Stimulated activated CD8-positive, alpha-beta memory T cell treated with anti-CD3 and anti-CD28 coated beads, Interleukin-7, amount 100 ng/mL, for 48 hours (primary cell): ENCODE measurements at regions not wholly inside any gene's neighbourhood (a gene's known extent, or its start where the extent isn't known, plus 50 kb on each side); places are given as distances from the start of the nearest gene placed in this dataset.
"Not testable (repeated sequence)": the region's sequence is repeated elsewhere in the genome, so short reads cannot be mapped to it uniquely, and the experiment has no call there.

Source experiments
- DNase-seq, 2 donors: peaks; one replicate each; pipeline ENCODE4 v3.0.0-alpha.2; 2020; ENCODE audit warnings: low read depth in 1 of 2; ENCODE audit errors: extremely low read depth in 1 of 2

DNA sequence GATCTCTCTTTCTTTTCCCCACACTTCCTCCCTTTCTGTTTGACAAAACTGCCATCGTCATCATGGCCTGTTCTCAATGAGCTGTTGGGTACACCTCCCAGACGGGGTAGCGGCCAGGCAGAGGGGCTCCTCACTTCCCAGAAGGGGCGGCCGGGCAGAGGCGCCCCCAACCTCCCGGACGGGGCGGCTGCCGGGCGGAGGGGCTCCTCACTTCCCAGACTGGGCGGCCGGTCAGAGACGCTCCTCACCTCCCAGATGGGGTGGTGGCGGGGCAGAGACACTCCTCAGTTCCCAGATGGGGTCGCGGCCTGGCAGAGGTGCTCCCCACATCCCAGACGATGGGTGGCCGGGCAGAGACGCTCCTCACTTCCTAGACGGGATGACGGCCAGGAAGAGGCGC, 184.3 kb upstream of the FRMD6 start:
- DNase-seq, result not testable (repeated sequence)

DNA sequence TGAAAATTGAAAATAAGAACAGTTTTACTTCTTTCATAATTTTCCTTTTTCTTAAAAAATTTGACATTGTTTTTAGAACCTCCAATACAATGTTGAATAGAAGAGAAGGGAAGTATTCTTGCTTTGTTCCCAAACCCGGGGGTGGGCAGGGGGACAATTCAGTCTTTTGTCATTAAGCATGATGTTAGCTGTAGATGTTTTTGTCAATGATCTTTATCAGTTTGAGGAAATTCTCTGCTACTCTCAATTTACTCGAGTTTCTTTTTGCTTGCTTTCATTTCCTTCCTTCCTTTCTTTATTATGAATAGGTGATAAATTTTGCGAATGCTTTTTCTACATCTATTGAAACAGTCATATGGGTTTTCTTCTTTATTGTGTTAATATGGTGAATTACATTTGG, 183.2 kb upstream of the FRMD6 start:
- no peak for DNase-seq

DNA sequence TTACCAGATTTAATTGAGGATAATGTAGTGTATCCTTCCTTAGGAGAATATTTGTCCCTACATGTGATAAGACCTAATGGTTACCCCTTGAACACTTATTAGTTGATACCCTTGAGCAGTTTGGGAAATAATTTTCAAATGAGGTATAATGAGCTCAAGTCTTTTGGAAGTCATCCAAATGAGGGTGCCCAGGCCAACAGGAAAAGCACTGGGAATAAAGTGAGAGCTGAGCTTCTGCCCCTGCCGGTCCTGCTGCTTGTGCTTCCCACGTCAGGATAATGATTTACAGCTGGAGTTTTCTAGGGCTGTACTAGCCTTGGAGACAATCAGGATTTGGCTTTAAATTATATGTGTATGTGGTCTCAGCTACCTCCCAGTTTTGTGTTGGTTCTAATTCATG, 178.8 kb upstream of the FRMD6 start:
- no peak for DNase-seq

DNA sequence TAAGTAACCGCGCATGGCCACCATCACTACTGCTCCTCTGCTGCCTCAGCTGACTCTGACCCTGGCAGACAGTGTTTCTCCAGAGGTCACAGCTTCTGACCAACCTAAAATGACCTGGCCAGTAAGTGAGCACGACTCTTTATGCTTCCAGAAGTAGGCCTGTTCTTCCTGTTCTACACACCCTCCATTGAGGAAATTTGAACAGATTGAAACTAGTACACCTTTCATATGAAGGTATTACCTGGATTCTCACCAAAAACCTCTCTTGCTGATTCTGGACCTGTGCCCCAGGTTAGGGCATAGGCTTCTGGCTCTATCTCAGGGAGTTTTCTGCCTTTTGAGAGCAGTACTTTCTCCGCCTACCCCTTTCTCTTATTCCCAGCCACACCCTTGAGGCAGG, 178.4 kb upstream of the FRMD6 start:
- no peak for DNase-seq

DNA sequence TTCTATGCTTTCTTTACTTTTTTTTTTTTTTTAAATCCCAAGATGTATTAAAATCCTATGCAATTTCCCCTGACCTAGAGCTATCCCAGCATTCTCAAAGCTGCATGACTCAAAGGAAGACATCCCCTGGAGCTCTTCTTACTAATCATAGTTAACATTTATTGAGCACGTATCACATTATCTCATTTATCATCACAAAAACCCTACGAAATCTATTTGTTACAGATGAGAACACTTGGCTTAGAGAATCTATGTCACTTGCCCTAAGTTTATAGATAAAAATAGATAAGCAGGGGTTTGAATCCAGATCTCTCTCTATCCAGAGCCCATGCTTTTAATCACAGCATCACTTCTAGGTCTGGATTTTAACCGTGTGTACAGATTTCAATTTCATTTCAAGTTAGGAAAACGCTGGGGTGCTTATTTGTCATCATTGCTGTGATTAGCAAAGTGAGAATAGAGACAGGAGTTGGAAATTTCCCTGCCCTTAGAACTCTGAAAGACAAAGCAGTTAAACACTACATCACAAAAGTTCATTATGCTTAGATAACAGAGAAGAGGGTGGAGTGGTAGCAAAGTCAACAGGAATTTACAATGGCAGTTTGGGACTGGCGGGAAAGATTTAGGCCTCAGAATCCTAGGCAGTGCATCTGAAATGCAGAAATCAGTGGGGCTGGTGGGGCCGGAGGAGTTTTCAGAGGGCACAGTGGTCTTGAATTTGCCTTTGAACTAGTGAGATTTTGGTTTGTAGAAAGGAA, 177.7 kb upstream of the FRMD6 start:
- DNase-seq, result no peak

DNA sequence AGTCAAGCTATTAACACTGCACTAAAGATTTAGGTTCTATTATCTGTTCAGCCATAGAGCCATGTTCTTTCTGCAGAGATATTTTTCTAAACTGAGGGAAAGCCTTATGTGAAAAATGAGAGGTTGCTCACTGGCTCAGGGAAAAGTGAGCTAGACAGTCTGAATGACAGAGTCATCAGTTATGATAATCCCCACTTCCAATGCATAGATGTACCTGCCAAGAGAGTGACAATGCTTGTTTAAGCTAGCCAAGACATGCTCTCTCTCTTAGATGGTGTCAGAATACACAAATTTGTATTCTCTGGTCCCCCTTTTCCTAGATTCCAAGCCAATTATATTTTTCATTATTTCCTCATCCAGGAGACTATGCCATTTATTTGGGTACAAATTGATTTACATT, 176.9 kb upstream of the FRMD6 start:
- no peak for DNase-seq

DNA sequence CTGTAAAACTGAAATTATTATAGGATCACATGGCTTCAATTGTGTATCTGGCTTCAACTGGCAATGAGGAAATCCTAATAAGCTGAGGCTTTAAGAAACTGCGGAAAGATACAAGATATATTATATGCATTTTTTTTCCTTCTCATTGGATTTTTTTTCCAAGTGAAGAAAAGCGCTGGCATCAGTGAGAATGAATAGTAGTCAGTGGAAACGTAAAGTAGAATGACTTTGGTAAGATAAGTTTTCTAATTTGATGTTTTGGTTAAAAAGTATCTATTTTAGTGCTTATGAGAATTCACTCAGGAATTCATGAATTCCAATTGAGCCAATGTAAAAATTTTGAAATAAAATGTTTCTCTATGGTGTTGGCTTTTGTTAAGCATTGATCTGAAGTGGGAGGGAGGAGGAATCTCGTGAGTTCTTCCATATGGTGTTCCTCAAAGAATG, 173.5 kb upstream of the FRMD6 start:
- DNase-seq, result no peak

DNA sequence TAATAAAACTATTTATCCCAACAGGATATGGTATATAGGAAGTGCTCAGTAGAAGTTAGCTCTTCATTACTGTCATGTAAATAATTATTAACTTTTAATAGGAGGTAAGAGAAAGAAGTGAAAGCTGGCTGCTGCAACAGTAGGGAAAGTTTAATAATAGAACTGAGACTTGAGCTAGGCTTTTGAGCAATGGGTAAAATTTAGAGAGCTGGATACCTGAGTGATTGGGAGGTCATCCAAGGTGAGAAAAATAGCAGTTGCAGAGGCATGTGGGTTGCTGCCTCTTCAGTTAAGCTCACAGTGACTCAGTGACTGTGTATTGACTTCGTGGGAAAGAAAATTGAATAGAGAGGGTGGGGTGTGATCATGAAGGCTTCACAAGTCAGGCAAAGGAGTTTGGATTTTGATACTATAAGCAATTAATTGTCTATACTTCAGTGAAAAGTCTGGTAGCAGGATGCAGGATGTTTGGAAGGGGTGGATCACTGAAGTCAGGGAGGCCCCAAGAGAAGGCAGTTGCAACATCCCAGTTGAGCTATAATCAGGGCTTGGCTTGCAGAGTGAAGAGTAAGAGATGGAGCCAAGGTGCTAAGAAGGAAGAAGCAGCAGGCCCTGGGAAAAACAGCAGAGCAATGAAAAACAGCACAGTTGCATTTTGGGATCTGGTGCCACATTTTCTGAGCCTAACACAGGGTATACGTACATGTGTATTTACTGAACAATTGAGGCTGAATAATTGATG, 172.0 kb upstream of the FRMD6 start:
- DNase-seq, result no peak

DNA sequence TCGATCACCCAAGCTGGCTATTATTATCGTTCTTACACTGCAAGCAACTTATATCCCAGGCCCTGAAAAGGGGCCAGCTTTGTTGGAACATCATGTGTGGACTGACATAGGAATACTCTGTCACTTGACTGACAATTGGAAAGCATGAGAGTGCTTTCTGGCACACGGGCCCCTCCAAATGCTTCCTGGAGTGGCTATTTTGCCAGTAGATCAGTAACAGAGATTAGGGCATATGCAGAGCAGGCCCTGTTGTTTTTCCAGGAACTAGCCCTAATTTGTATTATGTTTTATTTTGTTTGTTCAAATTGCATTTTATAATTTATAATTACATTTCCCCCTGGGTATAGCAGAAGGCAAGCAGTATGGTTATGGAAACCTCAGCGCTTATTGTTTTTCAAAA, 170.1 kb upstream of the FRMD6 start:
- DNase-seq, result no peak

DNA sequence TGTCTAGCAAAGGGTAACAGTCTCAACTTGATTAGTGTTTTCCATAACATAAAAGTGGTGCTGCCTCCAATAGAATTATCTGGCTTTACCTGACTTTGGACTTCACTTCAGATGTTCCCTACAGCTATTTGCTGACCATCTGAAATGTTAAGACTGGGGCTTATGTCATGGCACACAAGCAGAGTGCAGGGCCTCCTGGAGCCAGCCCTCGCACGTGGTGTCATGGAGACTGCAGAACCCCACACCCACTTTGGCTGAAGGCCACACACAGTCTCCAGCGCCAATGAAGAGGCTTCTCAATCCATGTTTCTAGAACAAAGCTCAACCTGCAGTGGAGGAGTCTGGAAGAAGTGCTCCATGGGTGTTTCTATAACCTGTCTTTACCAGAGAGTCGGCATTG, 169.6 kb upstream of the FRMD6 start:
- no peak for DNase-seq

DNA sequence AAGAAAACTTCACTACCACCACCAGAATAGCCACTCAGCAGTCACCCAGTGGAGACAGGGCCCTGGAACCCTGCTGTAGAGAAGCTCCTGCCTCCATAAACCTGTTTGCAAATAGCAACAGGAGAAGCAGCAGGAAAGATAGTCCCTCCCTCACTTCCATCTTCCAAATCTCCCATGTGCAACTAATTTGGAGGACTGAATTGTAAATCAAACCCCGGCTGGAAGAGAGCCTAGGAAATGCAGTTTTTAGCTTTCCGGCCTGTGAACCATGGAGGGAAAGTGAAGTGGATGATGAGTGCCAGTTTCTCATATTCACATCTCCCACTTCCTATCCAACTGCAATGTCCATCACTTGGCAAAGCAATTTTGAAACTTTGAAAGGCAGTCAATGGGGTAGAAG, 167.2 kb upstream of the FRMD6 start:
- DNase-seq, result no peak

DNA sequence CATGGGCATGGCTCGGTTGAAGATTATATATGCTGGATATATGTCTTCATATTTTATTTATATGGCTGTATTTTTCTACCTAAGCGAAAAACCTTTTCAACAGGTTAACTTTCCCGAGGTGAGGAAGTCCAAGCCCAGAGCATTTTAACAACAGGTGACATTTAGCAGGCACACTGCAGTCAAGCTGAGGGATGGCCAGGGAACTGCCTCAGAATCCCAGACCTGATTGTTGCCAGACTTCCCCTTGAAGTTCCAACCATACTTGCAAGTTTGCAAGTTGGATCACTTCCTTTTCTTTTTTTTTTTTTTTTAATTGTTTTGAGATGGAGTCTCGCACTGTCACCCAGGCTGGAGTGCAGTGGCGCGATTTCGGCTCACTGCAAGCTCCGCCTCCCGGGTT, 166.0 kb upstream of the FRMD6 start:
- no peak for DNase-seq

DNA sequence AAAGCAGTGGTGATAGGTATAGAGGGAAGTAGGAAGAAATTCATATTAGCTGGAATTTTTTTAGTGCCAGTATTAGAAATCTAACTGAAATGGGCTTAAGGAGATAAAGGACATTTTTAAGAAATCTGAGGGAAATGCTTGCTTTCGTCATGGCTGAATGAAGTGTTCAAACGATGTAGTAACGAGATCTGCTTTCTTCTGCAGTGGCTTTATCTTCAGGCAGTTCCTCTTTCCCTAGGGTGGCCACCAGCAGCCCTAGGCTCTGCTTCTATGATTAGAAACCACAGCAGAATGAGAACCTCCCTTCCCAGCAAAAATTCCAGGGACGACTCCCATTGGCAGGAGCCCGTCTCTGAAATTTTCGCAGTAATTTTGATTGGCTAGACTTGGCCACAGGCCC, 163.9 kb upstream of the FRMD6 start:
- no peak for DNase-seq

DNA sequence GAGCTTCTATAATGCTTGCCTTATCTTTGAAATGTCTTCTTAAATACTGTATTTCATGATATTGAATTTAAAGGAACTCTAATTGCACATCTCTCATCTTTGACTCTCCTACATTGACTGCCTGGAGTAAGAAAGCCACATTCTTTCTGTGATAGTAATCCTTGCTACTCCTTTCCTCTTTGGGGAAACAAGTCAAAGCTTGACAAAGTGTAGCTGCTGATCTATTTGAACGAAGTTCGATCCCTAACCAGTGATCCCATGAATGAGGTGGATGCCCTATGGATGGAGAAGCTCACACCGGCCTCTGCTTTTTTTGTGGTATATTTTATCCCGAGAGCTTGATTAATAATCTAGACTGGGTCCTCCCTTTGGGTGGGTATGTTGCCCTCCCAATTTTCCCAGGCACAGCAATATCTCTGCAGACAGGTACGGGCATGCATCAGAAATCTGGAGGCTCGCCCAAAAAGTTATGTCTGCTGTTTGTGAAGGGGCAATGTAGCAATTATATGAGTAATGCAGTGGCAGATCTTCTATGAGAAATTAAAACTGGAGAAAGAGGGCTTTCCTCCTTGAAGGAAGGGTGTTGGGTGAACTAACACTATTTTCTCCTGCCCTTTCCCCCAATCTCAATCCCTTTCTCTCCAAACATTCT, 163.0 kb upstream of the FRMD6 start:
- DNase-seq, result no peak

DNA sequence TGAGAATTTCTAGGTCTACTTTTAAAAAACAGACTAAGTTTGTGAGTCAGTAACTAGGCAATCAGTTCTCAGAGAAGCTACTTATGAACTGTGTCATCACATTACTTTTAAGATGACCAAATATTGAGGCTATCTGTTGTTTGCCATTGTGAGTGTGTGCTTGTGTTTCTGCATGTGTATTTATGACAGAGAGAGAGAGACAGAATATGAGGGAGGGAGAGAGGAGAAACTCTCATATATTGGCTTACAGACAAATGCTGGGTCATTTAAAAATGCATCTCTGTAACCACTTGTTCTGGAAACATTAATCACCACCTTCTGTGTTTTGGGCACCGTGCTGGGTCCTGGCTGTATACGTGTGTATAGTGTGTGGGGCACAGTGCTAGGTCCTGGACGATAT, 161.5 kb upstream of the FRMD6 start:
- no peak for DNase-seq

DNA sequence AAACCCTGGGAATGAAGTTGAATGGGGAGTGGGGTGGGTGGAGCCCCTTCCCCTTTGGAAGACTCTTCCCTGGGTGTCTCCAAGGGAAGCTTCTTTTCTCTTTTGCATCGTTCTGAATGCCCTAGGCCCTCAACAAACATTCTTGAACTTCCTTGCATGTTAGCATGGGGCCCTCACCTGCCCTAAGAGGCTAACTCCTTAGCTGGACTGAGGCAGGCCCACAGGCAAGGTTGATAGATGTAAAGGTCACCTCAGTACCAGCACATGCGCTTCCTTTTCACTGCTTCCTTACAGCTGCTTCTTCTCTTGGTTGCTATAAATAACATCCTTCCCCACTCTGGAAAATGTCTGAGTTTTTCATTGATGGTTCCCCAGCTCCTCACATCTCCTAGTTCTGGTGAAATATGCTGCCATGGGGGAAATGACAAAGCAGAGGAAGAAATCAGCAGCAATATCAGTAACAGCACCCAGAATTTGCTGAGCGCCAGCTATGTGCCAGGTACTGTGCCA, 160.6 kb upstream of the FRMD6 start:
- DNase-seq, result no peak

DNA sequence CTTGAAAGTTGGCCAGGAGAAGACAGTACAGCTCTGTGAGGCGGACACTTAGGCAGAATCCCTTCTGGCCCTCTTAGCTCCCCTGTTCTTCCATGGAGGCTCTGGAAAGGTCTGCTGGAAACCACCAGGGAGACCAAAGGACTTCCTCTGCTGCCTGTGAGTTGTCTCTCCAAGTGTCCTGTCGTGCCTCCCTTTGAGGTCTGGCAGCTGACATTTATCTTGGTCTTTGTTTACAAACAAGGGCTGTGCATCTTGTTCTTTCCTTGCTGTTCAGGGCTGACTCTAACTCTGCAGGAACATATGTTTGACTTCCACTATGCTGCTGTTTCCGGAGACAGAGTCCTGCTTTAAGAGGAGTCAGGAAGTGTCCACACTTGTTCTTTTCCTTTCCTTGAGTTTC, 159.9 kb upstream of the FRMD6 start:
- DNase-seq, result no peak

DNA sequence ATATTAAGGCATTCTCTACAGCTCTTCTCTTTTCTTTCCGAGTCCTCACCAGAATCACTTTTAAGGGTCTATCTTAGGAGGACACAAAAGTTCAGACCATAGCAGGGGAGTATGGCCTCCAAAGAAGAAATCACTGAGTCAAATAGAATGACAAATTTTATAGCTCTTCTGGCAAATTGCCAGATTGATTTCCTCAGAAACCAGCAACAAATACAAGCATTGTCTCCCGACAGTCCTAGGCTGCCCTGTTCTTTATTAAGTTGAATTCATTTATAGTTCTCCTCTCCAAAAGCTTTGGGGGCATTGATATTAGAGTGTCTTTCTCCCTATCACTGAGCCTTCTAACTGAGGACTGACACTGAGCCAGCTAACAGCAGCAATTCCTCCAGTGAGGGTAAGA, 156.4 kb upstream of the FRMD6 start:
- DNase-seq, result no peak

DNA sequence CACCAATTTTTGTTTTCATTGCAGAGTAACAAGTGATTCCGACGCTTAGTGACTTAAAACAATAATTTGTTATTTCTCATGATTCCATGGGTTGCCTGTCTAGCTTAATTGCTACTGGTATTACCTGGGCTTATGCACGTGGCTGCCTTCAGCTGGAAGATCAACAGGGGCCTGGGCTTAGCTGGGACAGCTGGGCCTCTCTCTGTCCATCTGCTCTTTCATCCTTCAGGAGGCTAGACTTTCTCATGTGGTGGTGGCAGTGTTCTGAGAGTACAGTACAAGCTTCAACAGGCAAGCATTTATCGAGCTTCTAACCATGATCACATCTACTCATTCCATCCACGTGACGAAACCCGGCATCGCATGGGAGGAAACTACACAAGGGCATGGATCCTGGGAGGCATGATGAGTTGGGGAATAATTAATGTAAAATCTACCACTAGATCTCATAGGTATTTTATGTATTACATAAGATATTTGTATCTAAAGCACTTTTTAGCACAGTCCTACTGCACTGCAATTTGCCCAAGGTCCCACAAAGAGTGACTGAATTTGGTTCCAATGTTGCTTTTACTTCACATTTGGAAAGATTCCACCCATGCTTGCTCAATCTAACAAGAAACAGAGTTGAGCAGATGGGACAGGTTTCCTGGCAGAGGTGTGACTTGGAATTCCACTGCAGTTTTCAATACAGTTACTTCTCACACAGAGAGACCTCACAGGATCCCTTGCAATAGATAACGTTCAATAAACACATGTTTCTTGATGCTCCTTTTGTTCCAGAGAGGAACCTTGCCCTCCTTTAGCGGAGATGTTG, 153.1 kb upstream of the FRMD6 start:
- DNase-seq, result no peak

DNA sequence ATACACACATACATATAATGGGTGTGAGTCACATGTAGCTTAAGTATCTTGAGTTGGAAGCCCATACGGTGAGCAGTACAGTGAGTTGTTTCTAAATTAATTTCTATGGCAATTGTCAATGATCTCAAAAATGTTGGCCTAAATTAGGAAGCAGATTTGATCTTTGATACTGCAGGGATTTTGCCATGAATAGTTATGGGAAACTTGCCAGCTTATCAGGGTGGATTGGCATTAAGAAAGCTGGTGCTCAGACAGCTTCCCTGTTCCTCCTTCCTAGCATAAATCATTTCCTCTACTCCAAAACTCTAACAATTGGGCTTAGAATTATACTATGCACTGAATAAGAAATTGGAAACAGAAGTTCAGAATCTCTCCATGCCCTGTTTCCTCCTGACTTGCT, 150.9 kb upstream of the FRMD6 start:
- no peak for DNase-seq

DNA sequence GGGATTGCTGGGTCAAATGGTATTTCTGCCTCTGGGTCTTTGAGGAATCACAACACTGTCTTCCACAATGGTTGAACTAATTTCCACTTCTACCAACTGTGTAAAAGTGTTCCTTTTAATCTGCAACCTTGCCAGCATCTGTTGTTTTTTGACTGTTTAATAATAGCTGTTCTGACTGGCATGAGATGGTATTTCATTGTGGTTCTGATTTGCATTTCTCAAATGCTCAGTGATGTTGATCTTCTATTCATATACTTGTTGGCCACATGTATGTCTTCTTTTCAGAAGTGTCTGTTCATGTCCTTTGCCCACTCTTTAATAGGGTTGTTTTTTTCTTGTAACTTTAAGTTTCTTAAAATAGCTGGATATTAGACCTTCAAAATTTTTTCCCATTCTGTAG, 150.0 kb upstream of the FRMD6 start:
- no peak for DNase-seq
